ENCODE measurements at regions not wholly inside any gene's neighbourhood (a gene's known extent, or its start where the extent isn't known, plus 50 kb on each side); places are given as distances from the start of the nearest gene placed in this dataset.

- H3K4me3 ChIP-seq = no peak overlapping the region
- TF ChIP-seq CTCF (IDR thresholded peaks at IDR 0.05) (no peak), POLR2AphosphoS5 (IDR thresholded peaks at IDR 0.05) (no peak), EP300 (IDR thresholded peaks at IDR 0.05) (no peak), POLR2A (IDR thresholded peaks at IDR 0.05) (no peak)
- WGBS, 2 donors = 88 to 91% methylated on average over 8 of the region's 8 CpGs
- peak; percentile 21 for DNase-seq
- no peaks in the 10 kb centered on the region for H3K4me1 ChIP-seq
- H3K27me3 ChIP-seq = no peaks in the 10 kb centered on the region
- H3K27ac ChIP-seq = no peak overlapping the region
- intact Hi-C loops (cut with DNase I) = no loop called here
- peaks cover 0 to 7% (median 3%) of the 10 kb centered on the region in 4 donors for H3K9me3 ChIP-seq
- no peaks in the 10 kb centered on the region for H3K36me3 ChIP-seq
These were observed 218.5 kb upstream of the IRX1 start for GRCh38 chr5:3377176-3377575.

- no peaks in the 10 kb centered on the region for H3K27me3 ChIP-seq
- 61 to 77% methylated on average over 6 of the region's 6 CpGs for WGBS, 2 donors
- no peaks in the 10 kb centered on the region for H3K4me1 ChIP-seq
- no peak overlapping the region for H3K27ac ChIP-seq
- intact Hi-C loops (cut with DNase I) = no loop called here
- H3K4me3 ChIP-seq = no peak overlapping the region
- H3K9me3 ChIP-seq = peaks cover 0 to 7% (median 5%) of the 10 kb centered on the region in 4 donors
- H3K36me3 ChIP-seq = no peaks in the 10 kb centered on the region
- DNase-seq = no peak
- TF ChIP-seq CTCF (IDR thresholded peaks at IDR 0.05) (no peak), EP300 (IDR thresholded peaks at IDR 0.05) (no peak), POLR2AphosphoS5 (IDR thresholded peaks at IDR 0.05) (no peak), POLR2A (IDR thresholded peaks at IDR 0.05) (no peak)
These were observed 219.0 kb upstream of the IRX1 start for GRCh38 chr5:3376611-3377010.

GRCh38 chr5:3375586-3376311 is 219.9 kb upstream of the IRX1 start:
- no peak overlapping the region for H3K4me3 ChIP-seq
- H3K27me3 ChIP-seq = no peaks in the 10 kb centered on the region
- no peaks in the 10 kb centered on the region for H3K4me1 ChIP-seq
- no peak for TF ChIP-seq EP300 (IDR thresholded peaks at IDR 0.05)
- H3K27ac ChIP-seq = no peak overlapping the region
- no peaks in the 10 kb centered on the region for H3K36me3 ChIP-seq
- 56 to 62% methylated on average over 2 of the region's 2 CpGs for WGBS, 2 donors
- peaks cover 0 to 7% (median 5%) of the 10 kb centered on the region in 4 donors for H3K9me3 ChIP-seq
- DNase-seq = no peak
- intact Hi-C loops (cut with DNase I) = no loop called here

GRCh38 chr5:3373391-3373790 is 222.2 kb upstream of the IRX1 start:
- DNase-seq = no peak
- no peak overlapping the region for H3K4me3 ChIP-seq
- H3K9me3 ChIP-seq = peaks cover 0 to 7% (median 5%) of the 10 kb centered on the region in 4 donors
- H3K27me3 ChIP-seq = no peaks in the 10 kb centered on the region
- no peaks in the 10 kb centered on the region for H3K36me3 ChIP-seq
- TF ChIP-seq CTCF (IDR thresholded peaks at IDR 0.05) = no peak
- no peak for TF ChIP-seq POLR2AphosphoS5 (IDR thresholded peaks at IDR 0.05)
- no peak for TF ChIP-seq POLR2A (IDR thresholded peaks at IDR 0.05)
- no peak for TF ChIP-seq EP300 (IDR thresholded peaks at IDR 0.05)
- H3K27ac ChIP-seq = no peak overlapping the region
- no peaks in the 10 kb centered on the region for H3K4me1 ChIP-seq
- intact Hi-C loops (cut with DNase I) = loop anchor here (5.0 kb wide), 1 partner anchor 286 kb away; no protein-coding TSS in a partner anchor

GRCh38 chr5:3372289-3372688 is 223.3 kb upstream of the IRX1 start:
- peaks cover 0 to 7% (median 5%) of the 10 kb centered on the region in 4 donors for H3K9me3 ChIP-seq
- no peak overlapping the region for H3K27ac ChIP-seq
- no peak for TF ChIP-seq CTCF (IDR thresholded peaks at IDR 0.05)
- TF ChIP-seq POLR2A (IDR thresholded peaks at IDR 0.05) = no peak
- TF ChIP-seq POLR2AphosphoS5 (IDR thresholded peaks at IDR 0.05) = no peak
- TF ChIP-seq EP300 (IDR thresholded peaks at IDR 0.05) = no peak
- intact Hi-C loops (cut with DNase I) = loop anchor here (5.0 kb wide), 1 partner anchor 285 kb away; no protein-coding TSS in a partner anchor
- no peaks in the 10 kb centered on the region for H3K4me1 ChIP-seq
- no peak overlapping the region for H3K4me3 ChIP-seq
- H3K27me3 ChIP-seq = no peaks in the 10 kb centered on the region
- no peak for DNase-seq
- H3K36me3 ChIP-seq = no peaks in the 10 kb centered on the region

Data from sigmoid colon (tissue), 6 donors.